ENCODE measurements at regions not wholly inside any gene's neighbourhood (a gene's known extent, or its start where the extent isn't known, plus 50 kb on each side); places are given as distances from the start of the nearest gene placed in this dataset.

GRCh38 chr15:77553257-77553656, 79.5 kb downstream of the LINGO1 start:
- ChIA-PET CTCF (no interaction called here), POLR2A (ENCODE audit: low non-redundant PET) (no interaction called here)
- no peak for DNase-seq (ENCODE audit: low spot score)
- no peak for TF ChIP-seq CTCF (conservative IDR thresholded peaks at IDR 0.05; ENCODE audit: low read depth)
- no peak overlapping the region for H3K27ac ChIP-seq

- CTCF ChIA-PET, result interaction anchor here (1.7 kb wide), 1 partner anchor 81 kb away, joined by 8 read pairs; no protein-coding TSS in a partner anchor
- TF ChIP-seq CTCF (conservative IDR thresholded peaks at IDR 0.05; ENCODE audit: low read depth), result no peak
- POLR2A ChIA-PET (ENCODE audit: low non-redundant PET), result no interaction called here
- no peak overlapping the region for H3K27ac ChIP-seq
- DNase-seq (ENCODE audit: low spot score), result no peak
These were observed 80.6 kb downstream of the LINGO1 start for GRCh38 chr15:77552066-77552465.

GRCh38 chr15:77550301-77551251, 82.1 kb downstream of the LINGO1 start:
- no peak for TF ChIP-seq CTCF (conservative IDR thresholded peaks at IDR 0.05; ENCODE audit: low read depth)
- no peak for DNase-seq (ENCODE audit: low spot score)
- CTCF ChIA-PET, result no interaction called here
- POLR2A ChIA-PET (ENCODE audit: low non-redundant PET), result no interaction called here
- no peak overlapping the region for H3K27ac ChIP-seq

- POLR2A ChIA-PET (ENCODE audit: low non-redundant PET), result no interaction called here
- CTCF ChIA-PET, result interaction anchor here (0.7 to 1.4 kb wide), 2 partner anchors 53 to 563 kb away, joined by 3 to 4 read pairs; no protein-coding TSS in a partner anchor
- no peak for DNase-seq (ENCODE audit: low spot score)
- TF ChIP-seq CTCF (conservative IDR thresholded peaks at IDR 0.05; ENCODE audit: low read depth), result no peak
- no peak overlapping the region for H3K27ac ChIP-seq
These were observed 83.0 kb downstream of the LINGO1 start for GRCh38 chr15:77549576-77550288.

GRCh38 chr15:77548589-77549557, 83.8 kb downstream of the LINGO1 start:
- ChIA-PET CTCF (interaction anchor here (0.7 to 1.4 kb wide), 3 partner anchors 9 to 564 kb away, joined by 3 to 4 read pairs (median 3); no protein-coding TSS in a partner anchor), POLR2A (ENCODE audit: low non-redundant PET) (no interaction called here)
- DNase-seq (ENCODE audit: low spot score), result no peak
- no peak for TF ChIP-seq CTCF (conservative IDR thresholded peaks at IDR 0.05; ENCODE audit: low read depth)
- H3K27ac ChIP-seq, result no peak overlapping the region
